ENCODE measurements at regions not wholly inside any gene's neighbourhood (a gene's known extent, or its start where the extent isn't known, plus 50 kb on each side); places are given as distances from the start of the nearest gene placed in this dataset.

DNA sequence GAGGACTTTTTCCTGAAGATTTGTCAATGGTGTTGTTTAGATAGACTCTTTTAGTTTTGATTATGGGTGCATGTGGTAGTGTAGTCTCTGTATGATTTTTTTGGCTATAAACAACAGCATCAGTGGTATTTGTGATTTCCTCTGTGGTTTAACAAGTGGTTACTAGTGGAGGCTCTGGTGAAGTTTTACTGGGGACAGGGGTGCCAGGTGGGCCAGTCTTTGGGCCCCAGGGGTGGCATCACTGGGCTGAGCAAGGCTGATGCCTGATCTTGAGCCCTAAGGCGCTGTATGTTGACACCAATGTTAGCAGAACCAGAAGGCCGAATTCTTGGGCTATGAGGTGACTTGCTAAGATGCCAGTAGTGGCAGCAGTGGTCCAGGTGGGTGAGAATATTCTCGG is 811.4 kb downstream of the DACH1 start:
- WGBS (ENCODE audit: low lambda C conversion rate): 20% methylated on average over 3 of the region's 3 CpGs
- POLR2A ChIA-PET: no interaction called here

More for the DNA sequence above, 811.4 kb downstream of the DACH1 start:
- no peaks in the 10 kb centered on the region for H3K79me2 ChIP-seq (ENCODE audit: insufficient read depth)
- H3F3A ChIP-seq (replicated peaks; ENCODE audit: insufficient read depth): no peaks in the 10 kb centered on the region
- H3K4me3 ChIP-seq (ENCODE audit: low read depth in 2 of 2, low read length in 1 of 2): no peak overlapping the region
- no peak for DNase-seq
- CTCF ChIA-PET: interaction anchor here (0.7 kb wide), 1 partner anchor 22 kb away, joined by 3 read pairs; no protein-coding TSS in a partner anchor
- H3K4me1 ChIP-seq (ENCODE audit: control insufficient read depth in 1 of 2, insufficient read depth in 2 of 2, low read depth in 1 of 2, low read length in 1 of 2): no peaks in the 10 kb centered on the region
- no peaks in the 10 kb centered on the region for H3K9me2 ChIP-seq
- no peak for TF ChIP-seq NRF1 (IDR thresholded peaks at IDR 0.05; ENCODE audit: low read depth, low read length)
- TF ChIP-seq EZH2phosphoT487 (IDR thresholded peaks at IDR 0.05; ENCODE audit: borderline replicate concordance, low read depth): no peak
- TF ChIP-seq, protein P1, sequence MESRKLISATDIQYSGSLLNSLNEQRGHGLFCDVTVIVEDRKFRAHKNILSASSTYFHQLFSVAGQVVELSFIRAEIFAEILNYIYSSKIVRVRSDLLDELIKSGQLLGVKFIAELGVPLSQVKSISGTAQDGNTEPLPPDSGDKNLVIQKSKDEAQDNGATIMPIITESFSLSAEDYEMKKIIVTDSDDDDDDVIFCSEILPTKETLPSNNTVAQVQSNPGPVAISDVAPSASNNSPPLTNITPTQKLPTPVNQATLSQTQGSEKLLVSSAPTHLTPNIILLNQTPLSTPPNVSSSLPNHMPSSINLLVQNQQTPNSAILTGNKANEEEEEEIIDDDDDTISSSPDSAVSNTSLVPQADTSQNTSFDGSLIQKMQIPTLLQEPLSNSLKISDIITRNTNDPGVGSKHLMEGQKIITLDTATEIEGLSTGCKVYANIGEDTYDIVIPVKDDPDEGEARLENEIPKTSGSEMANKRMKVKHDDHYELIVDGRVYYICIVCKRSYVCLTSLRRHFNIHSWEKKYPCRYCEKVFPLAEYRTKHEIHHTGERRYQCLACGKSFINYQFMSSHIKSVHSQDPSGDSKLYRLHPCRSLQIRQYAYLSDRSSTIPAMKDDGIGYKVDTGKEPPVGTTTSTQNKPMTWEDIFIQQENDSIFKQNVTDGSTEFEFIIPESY (IDR thresholded peaks at IDR 0.05; ENCODE audit: borderline replicate concordance, low read depth): no peak
- TF ChIP-seq MXI1 (IDR thresholded peaks at IDR 0.05; ENCODE audit: low read depth, low read length): no peak
- TF ChIP-seq GATA2 (CRISPR knock-in tag; IDR thresholded peaks at IDR 0.05): no peak
- TF ChIP-seq ELF1 (IDR thresholded peaks at IDR 0.05): no peak
- no peak for TF ChIP-seq SMC3 (IDR thresholded peaks at IDR 0.05; ENCODE audit: low read depth, low read length)
- TF ChIP-seq SIN3A (IDR thresholded peaks at IDR 0.05; ENCODE audit: borderline replicate concordance, low read depth, low read length): no peak
- no peak for TF ChIP-seq PBX3 (IDR thresholded peaks at IDR 0.05)
- TF ChIP-seq GABPA (IDR thresholded peaks at IDR 0.05; ENCODE audit: low read depth): no peak
- no peak for TF ChIP-seq USF2 (IDR thresholded peaks at IDR 0.05; ENCODE audit: borderline replicate concordance, low read depth, low read length)
- TF ChIP-seq MAX (IDR thresholded peaks at IDR 0.05; ENCODE audit: low read depth): no peak
- TF ChIP-seq USF1 (IDR thresholded peaks at IDR 0.05; ENCODE audit: borderline replicate concordance, low read depth): no peak
- no peak for TF ChIP-seq FOXM1 (IDR thresholded peaks at IDR 0.05; ENCODE audit: low read depth)
- no peak for TF ChIP-seq MEF2A (IDR thresholded peaks at IDR 0.05; ENCODE audit: borderline replicate concordance, low read depth)
- no peak for TF ChIP-seq RAD21 (IDR thresholded peaks at IDR 0.05; ENCODE audit: low read length)
- TF ChIP-seq RFX5 (IDR thresholded peaks at IDR 0.05; ENCODE audit: low read length): no peak
- no peak for TF ChIP-seq TAF1 (IDR thresholded peaks at IDR 0.05; ENCODE audit: borderline replicate concordance, low read depth, low read length)
- no peak for TF ChIP-seq NFIC (IDR thresholded peaks at IDR 0.05; ENCODE audit: borderline replicate concordance)
- no peaks in the 10 kb centered on the region for H4K20me1 ChIP-seq (ENCODE audit: insufficient read depth)
- H3K36me3 ChIP-seq (replicated peaks in 1 of 2; ENCODE audit: control insufficient read depth in 1 of 2, insufficient read depth in 2 of 2, low read length in 1 of 2): no peaks in the 10 kb centered on the region
- H2AFZ ChIP-seq (ENCODE audit: low read depth): no peak overlapping the region
- H3K9ac ChIP-seq: no peak overlapping the region
- no peaks in the 10 kb centered on the region for H3K9me3 ChIP-seq
- H3K4me2 ChIP-seq: no peak overlapping the region
- H3K27me3 ChIP-seq (ENCODE audit: insufficient read depth): no peaks in the 10 kb centered on the region
- no peak overlapping the region for H3K27ac ChIP-seq (ENCODE audit: low read depth in 2 of 2, low read length in 1 of 2)
